ENCODE measurements at regions not wholly inside any gene's neighbourhood (a gene's known extent, or its start where the extent isn't known, plus 50 kb on each side); places are given as distances from the start of the nearest gene placed in this dataset.

DNA sequence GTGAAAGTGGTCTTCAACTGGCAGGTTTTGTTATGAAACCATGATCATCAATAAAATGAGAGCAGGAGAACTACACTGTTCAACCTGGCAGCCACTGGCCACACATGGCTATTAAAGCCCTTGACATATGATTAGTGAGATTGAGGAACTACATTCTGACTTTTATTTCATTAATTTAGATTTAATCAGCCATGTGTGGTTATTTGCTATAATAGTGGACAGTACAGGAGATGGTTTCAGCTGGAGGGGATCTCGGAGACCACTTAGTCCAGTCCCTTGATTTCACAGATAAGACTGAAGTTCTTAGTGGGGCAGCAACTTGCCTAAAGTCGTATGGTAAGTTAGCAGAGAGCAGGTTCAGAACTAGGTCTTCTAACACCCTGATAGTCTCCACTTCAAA, 111.7 kb upstream of the BMPER start:
- TF ChIP-seq, protein P1, sequence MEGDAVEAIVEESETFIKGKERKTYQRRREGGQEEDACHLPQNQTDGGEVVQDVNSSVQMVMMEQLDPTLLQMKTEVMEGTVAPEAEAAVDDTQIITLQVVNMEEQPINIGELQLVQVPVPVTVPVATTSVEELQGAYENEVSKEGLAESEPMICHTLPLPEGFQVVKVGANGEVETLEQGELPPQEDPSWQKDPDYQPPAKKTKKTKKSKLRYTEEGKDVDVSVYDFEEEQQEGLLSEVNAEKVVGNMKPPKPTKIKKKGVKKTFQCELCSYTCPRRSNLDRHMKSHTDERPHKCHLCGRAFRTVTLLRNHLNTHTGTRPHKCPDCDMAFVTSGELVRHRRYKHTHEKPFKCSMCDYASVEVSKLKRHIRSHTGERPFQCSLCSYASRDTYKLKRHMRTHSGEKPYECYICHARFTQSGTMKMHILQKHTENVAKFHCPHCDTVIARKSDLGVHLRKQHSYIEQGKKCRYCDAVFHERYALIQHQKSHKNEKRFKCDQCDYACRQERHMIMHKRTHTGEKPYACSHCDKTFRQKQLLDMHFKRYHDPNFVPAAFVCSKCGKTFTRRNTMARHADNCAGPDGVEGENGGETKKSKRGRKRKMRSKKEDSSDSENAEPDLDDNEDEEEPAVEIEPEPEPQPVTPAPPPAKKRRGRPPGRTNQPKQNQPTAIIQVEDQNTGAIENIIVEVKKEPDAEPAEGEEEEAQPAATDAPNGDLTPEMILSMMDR (IDR thresholded peaks at IDR 0.05): no peak
- TF ChIP-seq POLR2A (IDR thresholded peaks at IDR 0.05): no peak

Data from esophagus squamous epithelium (tissue), 4 donors.